Coronary artery (tissue), 2 donors: ENCODE measurements at regions not wholly inside any gene's neighbourhood (a gene's known extent, or its start where the extent isn't known, plus 50 kb on each side); places are given as distances from the start of the nearest gene placed in this dataset.

Source experiments
- DNase-seq: peaks from one replicate; pipeline ENCODE4 v3.0.0-alpha.2; 2017; ENCODE audit warnings: low spot score
- H3K27ac ChIP-seq, 2 donors: fragments of 200-600 bp; sonication (generic); one replicate each; pipeline ENCODE4 v1.5.1; 2016 to 2019
- H3K4me3 ChIP-seq: fragments of 200-600 bp; sonication (generic); 2 replicates; pipeline ENCODE4 v1.5.1; 2016; ENCODE audit warnings: mild to moderate bottlenecking, moderate library complexity
- TF ChIP-seq, protein P1 (sequence below): fragments of 200-600 bp; sonication (generic); IDR thresholded peaks from one replicate; pipeline ENCODE4 v1.5.1; 2019; ENCODE audit warnings: antibody characterized with exemption

- Histone ChIP-seq H3K4me3 (no peak overlapping the region), H3K27ac (no peak overlapping the region)
Measured at GRCh38 chr9:2281031-2281802, 266.1 kb downstream of the SMARCA2 start.

DNA sequence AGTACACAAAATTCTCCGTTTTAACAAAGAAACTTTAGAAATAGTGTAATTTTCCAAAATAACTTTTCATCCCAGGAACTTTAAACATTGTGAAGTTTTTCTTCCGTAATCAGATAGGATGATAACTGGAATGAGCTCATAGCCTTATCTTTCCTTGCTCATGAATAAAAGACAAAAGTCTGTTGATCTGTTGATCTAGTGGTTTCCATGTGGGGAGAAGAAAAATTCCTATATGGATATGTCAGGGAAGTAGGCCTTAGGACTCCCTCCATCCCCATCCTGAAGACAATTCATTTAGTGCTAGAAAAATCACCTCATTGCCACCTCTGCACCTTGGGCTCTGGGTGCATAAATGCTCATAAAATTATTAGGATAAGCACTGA lies 266.6 kb downstream of the SMARCA2 start:
- no peak overlapping the region for H3K27ac ChIP-seq
- DNase-seq = no peak
- TF ChIP-seq, protein P1, sequence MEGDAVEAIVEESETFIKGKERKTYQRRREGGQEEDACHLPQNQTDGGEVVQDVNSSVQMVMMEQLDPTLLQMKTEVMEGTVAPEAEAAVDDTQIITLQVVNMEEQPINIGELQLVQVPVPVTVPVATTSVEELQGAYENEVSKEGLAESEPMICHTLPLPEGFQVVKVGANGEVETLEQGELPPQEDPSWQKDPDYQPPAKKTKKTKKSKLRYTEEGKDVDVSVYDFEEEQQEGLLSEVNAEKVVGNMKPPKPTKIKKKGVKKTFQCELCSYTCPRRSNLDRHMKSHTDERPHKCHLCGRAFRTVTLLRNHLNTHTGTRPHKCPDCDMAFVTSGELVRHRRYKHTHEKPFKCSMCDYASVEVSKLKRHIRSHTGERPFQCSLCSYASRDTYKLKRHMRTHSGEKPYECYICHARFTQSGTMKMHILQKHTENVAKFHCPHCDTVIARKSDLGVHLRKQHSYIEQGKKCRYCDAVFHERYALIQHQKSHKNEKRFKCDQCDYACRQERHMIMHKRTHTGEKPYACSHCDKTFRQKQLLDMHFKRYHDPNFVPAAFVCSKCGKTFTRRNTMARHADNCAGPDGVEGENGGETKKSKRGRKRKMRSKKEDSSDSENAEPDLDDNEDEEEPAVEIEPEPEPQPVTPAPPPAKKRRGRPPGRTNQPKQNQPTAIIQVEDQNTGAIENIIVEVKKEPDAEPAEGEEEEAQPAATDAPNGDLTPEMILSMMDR = no peak
- no peak overlapping the region for H3K4me3 ChIP-seq

More at GRCh38 chr9:2281031-2281802, 266.1 kb downstream of the SMARCA2 start:
- TF ChIP-seq, protein P1 = no peak
- no peak for DNase-seq

DNA sequence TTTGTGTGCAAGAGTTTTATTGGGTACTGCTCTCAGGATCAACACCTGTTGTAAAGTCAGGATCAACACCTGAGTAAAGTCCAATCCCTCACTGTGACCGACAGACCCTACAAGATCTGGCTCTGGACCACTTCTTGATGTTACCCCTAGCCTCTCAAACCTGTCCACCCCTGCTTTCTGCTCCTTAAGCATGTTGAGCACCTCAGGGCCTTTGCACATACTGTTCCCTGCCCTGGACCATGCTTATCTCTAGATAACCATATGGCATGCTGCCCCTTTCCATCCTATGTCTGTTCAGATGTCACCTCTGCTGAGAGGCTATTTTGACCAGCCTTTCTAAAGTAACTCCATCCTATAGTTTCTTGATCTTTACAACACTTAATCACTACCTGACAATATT lies 269.6 kb downstream of the SMARCA2 start:
- Histone ChIP-seq H3K4me3 (no peak overlapping the region), H3K27ac (no peak overlapping the region)
- DNase-seq = no peak
- TF ChIP-seq, protein P1 = no peak

DNA sequence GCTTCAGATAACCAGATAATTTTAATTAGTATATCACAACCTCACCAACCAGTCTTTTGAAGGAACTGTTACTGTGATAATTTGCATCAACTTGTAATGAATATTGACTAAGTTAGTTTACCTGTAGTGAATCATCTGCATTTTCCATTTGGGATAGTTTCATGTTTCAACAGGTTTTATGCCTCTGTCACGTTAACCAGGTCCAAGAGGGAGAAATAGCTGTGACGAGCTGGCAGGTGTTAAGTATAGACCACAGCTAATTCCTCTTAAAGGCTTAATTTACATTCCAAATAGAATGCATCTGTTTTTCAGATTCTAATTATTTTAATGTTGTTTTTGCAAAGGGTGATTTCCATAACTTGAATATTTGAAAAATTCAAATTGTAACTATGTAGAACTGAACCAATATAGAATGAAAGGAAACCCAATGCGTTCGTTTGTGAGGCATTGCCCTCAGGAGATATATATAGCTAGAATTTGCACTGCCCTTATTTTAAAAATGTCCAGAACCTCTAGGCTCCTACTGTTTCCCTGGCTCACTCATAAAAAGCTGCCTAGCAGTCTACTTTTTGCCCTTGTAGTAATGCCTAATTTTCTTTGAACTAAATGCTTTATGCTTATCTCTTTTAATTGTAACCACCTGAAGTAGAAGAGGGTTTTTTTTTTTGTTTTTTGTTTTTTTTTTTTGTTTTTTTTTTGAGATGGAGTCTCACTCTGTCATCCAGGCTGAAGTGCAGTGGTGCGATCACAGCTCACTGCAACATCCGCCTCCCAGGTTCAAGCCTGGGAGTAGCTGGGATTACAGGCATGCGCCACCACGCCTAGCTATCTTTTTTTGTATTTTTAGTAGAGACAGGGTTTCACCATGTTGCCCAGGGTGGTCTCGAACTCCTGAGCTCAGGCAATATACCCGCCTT lies 270.5 kb downstream of the SMARCA2 start:
- no peak overlapping the region for H3K4me3 ChIP-seq
- TF ChIP-seq, protein P1 = no peak
- H3K27ac ChIP-seq = no peak overlapping the region
- no peak for DNase-seq

DNA sequence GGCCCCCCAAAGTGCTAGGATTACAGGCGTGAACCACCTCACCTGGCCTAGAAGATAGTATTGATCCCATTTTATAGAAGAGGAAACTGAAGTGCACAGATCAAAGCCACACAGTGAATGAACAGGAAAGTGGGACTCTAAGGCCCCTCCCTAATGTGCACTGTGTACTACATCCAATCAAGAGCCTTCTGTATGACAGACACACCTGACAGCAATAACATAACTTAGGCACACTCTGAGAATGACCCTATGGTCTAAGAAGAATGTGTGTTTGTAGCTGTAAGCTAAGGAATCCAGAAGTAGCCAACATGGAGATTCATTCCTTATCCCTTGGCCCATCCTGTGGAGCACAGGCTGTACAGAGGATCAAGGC lies 271.2 kb downstream of the SMARCA2 start:
- Histone ChIP-seq H3K27ac (no peak overlapping the region), H3K4me3 (no peak overlapping the region)
- TF ChIP-seq, protein P1 = no peak
- no peak for DNase-seq

DNA sequence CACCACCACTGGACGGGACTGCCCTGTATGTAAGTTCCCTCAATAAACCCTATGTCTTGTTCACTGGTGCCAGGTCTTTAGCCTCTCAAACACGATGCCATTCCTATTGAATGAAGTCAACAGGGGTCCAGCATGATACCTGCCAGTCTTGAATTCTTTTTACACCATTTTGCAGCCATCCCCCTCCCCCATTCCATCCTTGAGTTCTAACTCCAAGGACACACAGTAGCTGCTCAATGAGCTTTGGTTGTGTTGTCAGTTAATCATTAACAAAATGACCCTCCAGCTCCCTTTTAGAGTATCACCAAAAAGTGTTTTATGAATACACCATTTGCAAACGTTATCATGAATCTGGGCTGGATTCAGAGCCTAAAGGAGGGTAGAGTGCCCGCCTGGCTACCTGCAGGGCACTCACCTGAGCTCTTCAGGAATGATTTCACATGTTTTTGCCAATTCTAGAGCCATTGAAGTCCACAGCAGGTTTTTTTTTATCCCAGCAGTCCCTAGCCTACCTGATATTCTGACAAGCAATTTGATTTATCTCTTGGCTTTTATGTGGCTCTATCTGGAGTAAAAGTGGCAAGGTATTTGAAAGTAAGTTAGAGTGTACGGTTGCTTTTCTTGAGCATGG lies 271.8 kb downstream of the SMARCA2 start:
- H3K27ac ChIP-seq = no peak overlapping the region
- no peak for DNase-seq
- no peak overlapping the region for H3K4me3 ChIP-seq
- TF ChIP-seq, protein P1 = no peak
